Erythroblast (primary cell): ENCODE measurements at regions not wholly inside any gene's neighbourhood (a gene's known extent, or its start where the extent isn't known, plus 50 kb on each side); places are given as distances from the start of the nearest gene placed in this dataset.

ENCODE experiments used
- GATA1 ChIP-seq: IDR thresholded peaks from 2 replicates; pipeline ENCODE4 v1.6.1; 2011; ENCODE audit warnings: low read depth, mild to moderate bottlenecking, control low read depth, low read length, moderate library complexity
- POLR2A ChIP-seq: IDR thresholded peaks from 2 replicates; pipeline ENCODE4 v1.6.1; 2011; ENCODE audit warnings: mild to moderate bottlenecking, low read length

GRCh38 chr3:148095962-148096361 lies 601.7 kb upstream of the AGTR1 start:
- TF ChIP-seq POLR2A (no peak), GATA1 (no peak)
